ENCODE measurements at regions not wholly inside any gene's neighbourhood (a gene's known extent, or its start where the extent isn't known, plus 50 kb on each side); places are given as distances from the start of the nearest gene placed in this dataset.

GRCh38 chrY:19892076-19892964 is 147.8 kb upstream of the KDM5D start:
- no peak for ATAC-seq
- no peaks in the 10 kb centered on the region for H3K4me1 Mint-ChIP-seq (ENCODE audit: low read depth)
- CTCF ChIA-PET, result no interaction called here
- H3K4me3 Mint-ChIP-seq, result no peak overlapping the region
- H3K27me3 Mint-ChIP-seq, result peaks cover 2% of the 10 kb centered on the region
- no peak for TF ChIP-seq CTCF (IDR thresholded peaks at IDR 0.05)
- H3K36me3 Mint-ChIP-seq (ENCODE audit: low read depth), result no peaks in the 10 kb centered on the region
- intact Hi-C loops (cut with micrococcal nuclease), result no loop called here
- POLR2A ChIA-PET, result no interaction called here
- no peaks in the 10 kb centered on the region for H3K9me3 Mint-ChIP-seq
- DNase-seq, result no peak
- no peak overlapping the region for H3K27ac Mint-ChIP-seq

GRCh38 chrY:19882145-19882544 is 137.6 kb upstream of the KDM5D start:
- H3K4me3 Mint-ChIP-seq, result no peak overlapping the region
- no peaks in the 10 kb centered on the region for H3K36me3 Mint-ChIP-seq (ENCODE audit: low read depth)
- intact Hi-C loops (cut with micrococcal nuclease), result no loop called here
- no peak for ATAC-seq
- no peak for TF ChIP-seq CTCF (IDR thresholded peaks at IDR 0.05)
- no peak for DNase-seq
- no peaks in the 10 kb centered on the region for H3K27me3 Mint-ChIP-seq
- H3K4me1 Mint-ChIP-seq (ENCODE audit: low read depth), result no peaks in the 10 kb centered on the region
- ChIA-PET POLR2A (no interaction called here), CTCF (no interaction called here)
- H3K9me3 Mint-ChIP-seq, result no peaks in the 10 kb centered on the region
- no peak overlapping the region for H3K27ac Mint-ChIP-seq

GRCh38 chrY:19869715-19870114 is 125.2 kb upstream of the KDM5D start:
- H3K27ac Mint-ChIP-seq, result no peak overlapping the region

GRCh38 chrY:19869281-19869680 is 124.8 kb upstream of the KDM5D start:
- intact Hi-C loops (cut with micrococcal nuclease), result no loop called here
- no peak overlapping the region for H3K4me3 Mint-ChIP-seq
- H3K36me3 Mint-ChIP-seq (ENCODE audit: low read depth), result no peaks in the 10 kb centered on the region
- H3K9me3 Mint-ChIP-seq, result no peaks in the 10 kb centered on the region
- no peaks in the 10 kb centered on the region for H3K4me1 Mint-ChIP-seq (ENCODE audit: low read depth)
- no peaks in the 10 kb centered on the region for H3K27me3 Mint-ChIP-seq
- no peak for TF ChIP-seq CTCF (IDR thresholded peaks at IDR 0.05)
- ATAC-seq, result no peak
- ChIA-PET POLR2A (no interaction called here), CTCF (no interaction called here)
- H3K27ac Mint-ChIP-seq, result no peak overlapping the region
- no peak for DNase-seq

More at GRCh38 chrY:19869715-19870114, 125.2 kb upstream of the KDM5D start:
- ATAC-seq (no peak), DNase-seq (no peak)
- TF ChIP-seq CTCF (IDR thresholded peaks at IDR 0.05), result no peak
- CTCF ChIA-PET, result no interaction called here
- POLR2A ChIA-PET, result no interaction called here
- Mint-ChIP-seq H3K4me3 (no peak overlapping the region), H3K27me3 (no peaks in the 10 kb centered on the region), H3K4me1 (ENCODE audit: low read depth) (no peaks in the 10 kb centered on the region), H3K9me3 (no peaks in the 10 kb centered on the region), H3K36me3 (ENCODE audit: low read depth) (no peaks in the 10 kb centered on the region)
- intact Hi-C loops (cut with micrococcal nuclease), result no loop called here

- ChIA-PET POLR2A (no interaction called here), CTCF (no interaction called here)
- Mint-ChIP-seq H3K27me3 (no peaks in the 10 kb centered on the region), H3K9me3 (no peaks in the 10 kb centered on the region), H3K36me3 (ENCODE audit: low read depth) (no peaks in the 10 kb centered on the region), H3K4me1 (ENCODE audit: low read depth) (no peaks in the 10 kb centered on the region), H3K4me3 (no peak overlapping the region), H3K27ac (no peak overlapping the region)
- intact Hi-C loops (cut with micrococcal nuclease), result no loop called here
- ATAC-seq (no peak), DNase-seq (no peak)
- TF ChIP-seq CTCF (IDR thresholded peaks at IDR 0.05), result no peak
These were observed 124.1 kb upstream of the KDM5D start for GRCh38 chrY:19868647-19869046.

Measured in activated CD8-positive, alpha-beta T cell treated with anti-CD3 and anti-CD28 coated beads for 36 hours (primary cell).